GM12891 (cell line): ENCODE measurements at regions not wholly inside any gene's neighbourhood (a gene's known extent, or its start where the extent isn't known, plus 50 kb on each side); places are given as distances from the start of the nearest gene placed in this dataset.

Experiments
- PAX5 ChIP-seq: IDR thresholded peaks from 2 replicates; pipeline ENCODE4 v1.6.1; 2011; ENCODE audit warnings: low read length, moderate library complexity, mild to moderate bottlenecking; ENCODE audit not compliant: insufficient read depth, severe bottlenecking
- POLR2A ChIP-seq: IDR thresholded peaks from 2 replicates; pipeline ENCODE4 v1.6.1; 2011; ENCODE audit warnings: low read depth, low read length, control low read depth
- POLR2AphosphoS5 ChIP-seq: IDR thresholded peaks from 2 replicates; pipeline ENCODE4 v1.6.1; 2011; ENCODE audit warnings: low read depth, low read length, control low read depth
- POU2F2 ChIP-seq: IDR thresholded peaks from 2 replicates; pipeline ENCODE4 v1.6.1; 2011; ENCODE audit warnings: low read depth, mild to moderate bottlenecking, control low read depth, low read length, moderate library complexity
- SPI1 ChIP-seq: IDR thresholded peaks from 2 replicates; pipeline ENCODE4 v1.6.1; 2011; ENCODE audit warnings: low read depth, low read length, control low read depth
- TAF1 ChIP-seq: IDR thresholded peaks from 2 replicates; pipeline ENCODE4 v1.6.1; 2011; ENCODE audit warnings: low read depth, low read length, control low read depth

DNA sequence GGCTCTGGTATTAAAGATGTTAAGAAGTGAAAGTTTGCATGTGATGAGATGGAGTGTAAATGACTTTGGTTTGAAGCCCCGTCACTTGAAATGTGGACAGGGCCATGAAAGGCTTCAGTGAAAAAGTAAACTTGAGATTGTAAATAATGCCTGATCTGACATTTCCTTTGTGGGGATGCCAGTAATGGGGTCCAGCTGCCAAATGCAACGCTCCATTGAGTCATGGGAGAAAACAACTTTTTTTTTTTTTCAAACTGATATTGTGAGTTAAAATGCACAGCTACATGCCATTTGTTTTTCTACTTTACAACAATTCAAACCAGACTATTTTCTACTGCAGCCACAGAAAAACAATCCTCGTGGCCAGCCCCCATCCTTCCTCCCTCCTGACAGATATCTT is 327.0 kb upstream of the TNC start:
- TF ChIP-seq POLR2A = no peak
- TF ChIP-seq SPI1 = no peak
- no peak for TF ChIP-seq POLR2AphosphoS5
- TF ChIP-seq TAF1 = no peak
- TF ChIP-seq PAX5 = no peak
- no peak for TF ChIP-seq POU2F2
